RWPE1 (cell line): ENCODE measurements at regions not wholly inside any gene's neighbourhood (a gene's known extent, or its start where the extent isn't known, plus 50 kb on each side); places are given as distances from the start of the nearest gene placed in this dataset.

Experiments used
- CTCF ChIA-PET: fragments of 350-600 bp; sonication (Branson Sonifier 250); formaldehyde crosslinking; extraction: SDS; loops from one replicate; lab custom pipeline; 2021; lab: Yijun Ruan, JAX
- POLR2A ChIA-PET: fragments of 400-600 bp; formaldehyde crosslinking; extraction: SDS; loops from one replicate; lab custom pipeline; 2020; ENCODE audit warnings: antibody characterized with exemption; ENCODE audit not compliant: low non-redundant PET; lab: Yijun Ruan, JAX
- DNase-seq: peaks from one replicate; pipeline ENCODE4 v3.0.0; 2012; ENCODE audit warnings: low spot score
- H3K27ac ChIP-seq: fragments of 450-650 bp; 2 replicates; pipeline ENCODE4 v1.5.1; 2017
- TF ChIP-seq, protein P1 (sequence below): fragments of 450-650 bp; conservative IDR thresholded peaks from 2 replicates; pipeline ENCODE4 v1.5.1; 2017; ENCODE audit warnings: low read depth, mild to moderate bottlenecking

DNA sequence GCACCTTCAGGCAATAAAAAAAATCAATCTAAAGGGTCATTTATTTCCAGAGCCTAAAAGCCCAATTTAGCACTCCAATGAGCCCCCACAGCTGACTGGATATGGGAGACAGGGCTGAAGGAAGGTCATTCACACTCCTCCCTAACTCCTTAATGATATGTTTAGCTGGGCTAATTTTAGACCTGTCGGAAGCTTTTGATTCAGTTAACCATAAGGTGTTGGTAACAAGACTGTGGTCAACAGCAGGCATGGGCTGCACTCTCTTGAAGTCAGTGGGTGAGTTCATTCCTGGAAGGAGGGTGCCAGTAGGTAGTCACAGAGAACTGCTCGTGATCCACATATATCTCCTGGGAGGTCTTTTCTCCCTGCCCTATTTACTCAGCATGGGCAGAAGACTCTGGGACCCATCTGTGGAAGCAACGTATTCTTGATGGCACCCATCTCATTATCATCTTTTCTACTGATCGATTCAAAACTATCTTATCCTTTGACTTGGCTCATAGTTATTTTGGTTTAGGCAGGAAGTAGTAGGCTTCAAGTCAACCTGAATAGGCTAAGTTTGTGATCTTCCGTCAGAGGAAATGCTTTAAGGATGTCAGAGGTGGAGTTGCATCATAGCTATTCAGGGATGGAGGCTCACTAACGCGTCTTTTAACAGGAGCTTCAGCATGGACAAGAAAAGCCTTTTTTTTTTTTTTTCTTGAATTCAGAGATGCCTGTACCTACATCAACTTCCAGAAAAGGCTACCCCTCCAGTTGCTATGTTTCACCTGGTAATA, 367.7 kb upstream of the SLC30A5 start:
- TF ChIP-seq, protein P1, sequence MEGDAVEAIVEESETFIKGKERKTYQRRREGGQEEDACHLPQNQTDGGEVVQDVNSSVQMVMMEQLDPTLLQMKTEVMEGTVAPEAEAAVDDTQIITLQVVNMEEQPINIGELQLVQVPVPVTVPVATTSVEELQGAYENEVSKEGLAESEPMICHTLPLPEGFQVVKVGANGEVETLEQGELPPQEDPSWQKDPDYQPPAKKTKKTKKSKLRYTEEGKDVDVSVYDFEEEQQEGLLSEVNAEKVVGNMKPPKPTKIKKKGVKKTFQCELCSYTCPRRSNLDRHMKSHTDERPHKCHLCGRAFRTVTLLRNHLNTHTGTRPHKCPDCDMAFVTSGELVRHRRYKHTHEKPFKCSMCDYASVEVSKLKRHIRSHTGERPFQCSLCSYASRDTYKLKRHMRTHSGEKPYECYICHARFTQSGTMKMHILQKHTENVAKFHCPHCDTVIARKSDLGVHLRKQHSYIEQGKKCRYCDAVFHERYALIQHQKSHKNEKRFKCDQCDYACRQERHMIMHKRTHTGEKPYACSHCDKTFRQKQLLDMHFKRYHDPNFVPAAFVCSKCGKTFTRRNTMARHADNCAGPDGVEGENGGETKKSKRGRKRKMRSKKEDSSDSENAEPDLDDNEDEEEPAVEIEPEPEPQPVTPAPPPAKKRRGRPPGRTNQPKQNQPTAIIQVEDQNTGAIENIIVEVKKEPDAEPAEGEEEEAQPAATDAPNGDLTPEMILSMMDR: no peak
- H3K27ac ChIP-seq: no peak overlapping the region
- ChIA-PET POLR2A (no interaction called here), CTCF (interaction anchor here (0.6 kb wide), 1 partner anchor 96 kb away, joined by 3 read pairs; no protein-coding TSS in a partner anchor)
- DNase-seq: no peak

DNA sequence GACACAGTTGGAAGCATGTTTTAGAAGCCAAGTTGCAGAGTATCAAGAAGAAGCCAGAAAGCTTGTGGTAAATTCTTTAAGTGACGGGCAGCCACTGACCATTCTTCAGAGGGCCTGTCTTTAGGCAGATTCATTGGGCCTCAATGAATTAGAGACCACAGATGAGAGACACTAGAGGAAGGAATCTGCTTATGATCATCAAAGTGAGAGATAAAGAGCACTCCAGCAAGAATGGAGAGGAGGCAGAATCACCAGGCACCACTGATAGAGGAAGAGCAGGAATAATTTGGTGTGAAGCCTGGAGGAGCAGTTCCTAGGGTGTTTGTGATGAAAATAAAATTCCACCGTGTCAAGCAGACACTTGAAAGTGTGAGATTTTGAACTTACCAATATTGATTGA, 365.9 kb upstream of the SLC30A5 start:
- DNase-seq: no peak
- POLR2A ChIA-PET: no interaction called here
- H3K27ac ChIP-seq: no peak overlapping the region
- CTCF ChIA-PET: no interaction called here
- TF ChIP-seq, protein P1: no peak

DNA sequence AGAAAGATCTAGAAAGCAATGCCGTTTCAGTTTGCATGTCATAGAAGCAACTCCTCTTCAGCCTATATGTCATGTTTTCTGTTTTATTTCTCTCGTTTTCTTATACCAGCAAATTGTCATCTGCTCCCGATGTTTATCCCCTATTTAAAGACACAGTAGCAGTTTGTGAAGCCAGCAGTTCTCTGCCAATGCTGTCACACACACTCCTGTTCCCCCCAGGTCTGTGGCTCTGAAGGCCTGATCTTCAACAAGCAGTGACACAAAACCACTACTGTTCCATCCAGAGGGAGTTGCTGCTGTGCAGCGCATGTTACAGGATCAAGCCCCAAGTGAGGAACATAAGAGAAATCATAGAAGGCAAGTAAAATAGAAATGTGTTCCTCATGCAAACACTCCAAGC, 364.1 kb upstream of the SLC30A5 start:
- ChIA-PET CTCF (no interaction called here), POLR2A (no interaction called here)
- TF ChIP-seq, protein P1: no peak
- no peak overlapping the region for H3K27ac ChIP-seq
- DNase-seq: no peak

DNA sequence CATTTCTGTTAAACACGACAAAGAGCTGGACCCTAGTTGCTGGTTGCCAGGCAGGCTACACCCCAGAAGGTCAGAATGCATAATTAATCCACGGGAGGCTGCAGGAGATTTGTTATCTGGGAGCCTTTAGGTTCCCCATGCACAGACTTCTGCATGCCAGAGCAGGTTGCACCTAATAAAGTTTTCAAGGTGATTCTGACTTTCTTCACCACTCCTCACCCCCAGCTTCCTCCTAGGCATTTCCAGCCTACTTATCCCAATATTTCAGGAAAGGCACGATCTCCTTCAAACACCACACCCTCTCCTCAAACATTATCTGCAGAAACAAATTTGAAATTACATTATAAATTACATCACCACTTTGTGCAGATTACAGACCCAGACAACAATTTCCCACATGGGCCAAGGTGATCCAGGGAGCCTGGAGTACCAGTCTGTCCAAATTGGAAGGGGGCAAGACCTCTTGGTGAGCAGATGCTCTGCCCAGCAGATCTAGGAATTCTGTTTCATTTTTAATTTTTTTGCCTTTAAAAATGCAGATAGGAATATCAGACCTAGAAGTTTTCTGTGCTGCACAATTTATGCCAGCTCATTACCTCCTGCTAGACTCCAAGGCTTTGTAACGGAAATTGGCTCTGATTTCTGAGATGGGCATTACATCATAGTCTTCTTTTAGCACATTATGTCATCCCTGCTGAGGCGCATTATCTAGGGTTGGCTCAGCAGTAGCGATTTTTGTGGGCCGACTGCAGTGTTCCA, 363.4 kb upstream of the SLC30A5 start:
- DNase-seq: peak; percentile 50
- no peak overlapping the region for H3K27ac ChIP-seq
- POLR2A ChIA-PET: no interaction called here
- TF ChIP-seq, protein P1: no peak
- CTCF ChIA-PET: interaction anchor here (0.8 kb wide), 1 partner anchor 854 kb away, joined by 3 read pairs; no protein-coding TSS in a partner anchor

DNA sequence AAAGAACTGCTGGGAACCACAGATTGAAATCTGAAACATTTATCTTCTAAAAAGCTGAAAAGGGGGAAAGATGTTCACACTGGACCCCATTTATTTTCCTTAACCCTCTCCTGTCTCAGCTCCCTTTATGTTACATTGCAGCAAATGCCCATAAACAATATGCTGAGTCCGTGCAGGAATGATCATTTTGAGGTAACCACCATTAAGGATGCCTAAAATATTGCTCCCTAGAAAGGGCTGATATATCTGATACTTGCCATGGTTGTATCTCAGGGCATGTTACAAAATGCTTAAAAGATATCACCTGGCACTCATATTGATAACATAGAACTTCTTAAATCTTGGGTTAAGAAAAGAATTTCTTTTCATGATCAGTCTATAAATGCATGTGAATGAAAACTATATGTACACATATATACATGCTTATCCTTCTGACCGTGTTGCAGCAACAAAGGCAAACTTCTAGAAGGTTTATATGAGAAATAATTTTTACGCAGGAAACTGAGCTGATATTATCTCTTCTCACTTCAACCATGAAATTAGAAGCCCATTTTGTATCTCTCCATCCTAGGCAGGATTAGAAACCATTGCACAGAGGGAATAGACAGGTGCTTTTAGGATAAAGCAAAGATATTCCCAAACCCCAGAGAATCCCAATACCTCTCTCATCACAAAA, 362.7 kb upstream of the SLC30A5 start:
- ChIA-PET CTCF (interaction anchor here (0.8 kb wide), 1 partner anchor 855 kb away, joined by 3 read pairs; no protein-coding TSS in a partner anchor), POLR2A (no interaction called here)
- DNase-seq: no peak
- H3K27ac ChIP-seq: no peak overlapping the region
- TF ChIP-seq, protein P1: no peak

DNA sequence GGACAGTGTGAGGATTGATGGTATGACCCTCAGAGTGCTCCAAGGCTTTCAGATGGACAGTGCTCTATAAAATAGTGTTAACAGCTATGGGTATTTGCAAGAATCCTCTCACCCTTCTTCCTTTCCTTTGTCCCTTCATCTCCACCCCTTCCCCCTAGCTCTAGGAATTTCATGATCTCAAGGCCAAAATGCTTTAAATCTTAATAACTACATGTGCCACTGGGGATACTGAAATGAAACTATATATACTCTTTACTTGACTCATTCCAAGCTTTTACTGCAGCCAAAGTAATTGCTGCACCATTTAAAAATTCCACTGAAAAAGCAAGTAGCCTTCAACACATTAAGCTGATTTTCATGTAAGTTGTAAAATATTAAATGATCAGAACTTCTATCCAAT, 361.6 kb upstream of the SLC30A5 start:
- CTCF ChIA-PET: no interaction called here
- DNase-seq: no peak
- TF ChIP-seq, protein P1: no peak
- no peak overlapping the region for H3K27ac ChIP-seq
- POLR2A ChIA-PET: no interaction called here
